Activated CD8-positive, alpha-beta T cell treated with anti-CD3 and anti-CD28 coated beads, Interleukin-2, amount 10 ng/mL, durations not matched to agents 7 days and 5 days (primary cell): ENCODE measurements at regions not wholly inside any gene's neighbourhood (a gene's known extent, or its start where the extent isn't known, plus 50 kb on each side); places are given as distances from the start of the nearest gene placed in this dataset.

ENCODE experiments used
- ATAC-seq: fragments of 150-1000 bp; cut with Tn5 transposase; one replicate; pipeline ENCODE4 v1.10.0; 2021; ENCODE audit warnings: moderate library complexity
- CTCF ChIA-PET: fragments of 350-600 bp; sonication (Branson Sonifier 250); formaldehyde crosslinking; loops from one replicate; lab custom pipeline; 2021; ENCODE audit warnings: antibody characterized with exemption; lab: Charles Lee
- POLR2A ChIA-PET: fragments of 350-600 bp; sonication (Branson Sonifier 250); formaldehyde crosslinking; loops from one replicate; lab custom pipeline; 2021; ENCODE audit warnings: antibody characterized with exemption; lab: Charles Lee
- DNase-seq: peaks from one replicate; pipeline ENCODE4 v3.0.0-alpha.2; 2020
- H3K27ac Mint-ChIP-seq: one replicate; pipeline ENCODE4 v1.8.0; 2021; ENCODE audit warnings: mild to moderate bottlenecking, mixed read lengths
- H3K27me3 Mint-ChIP-seq: one replicate; pipeline ENCODE4 v1.8.0; 2021; ENCODE audit warnings: low read depth, mixed read lengths
- H3K36me3 Mint-ChIP-seq: one replicate; pipeline ENCODE4 v1.8.0; 2021; ENCODE audit warnings: low read depth, mixed read lengths
- H3K4me1 Mint-ChIP-seq: one replicate; pipeline ENCODE4 v1.8.0; 2021; ENCODE audit warnings: low read depth, mixed read lengths
- H3K4me3 Mint-ChIP-seq: one replicate; pipeline ENCODE4 v1.8.0; 2021; ENCODE audit warnings: mild to moderate bottlenecking, mixed read lengths
- H3K9me3 Mint-ChIP-seq: one replicate; pipeline ENCODE4 v1.8.0; 2022; ENCODE audit warnings: mixed read lengths; ENCODE audit not compliant: insufficient read depth

- CTCF ChIA-PET: no interaction called here
- POLR2A ChIA-PET: no interaction called here
- ATAC-seq: no peak
These were observed 108.1 kb upstream of the ZBTB20 start for GRCh38 chr3:115255197-115255585.

GRCh38 chr3:115270849-115271248, 123.8 kb upstream of the ZBTB20 start:
- POLR2A ChIA-PET: no interaction called here
- Mint-ChIP-seq H3K27me3 (peaks cover 3% of the 10 kb centered on the region), H3K4me1 (no peaks in the 10 kb centered on the region), H3K36me3 (no peaks in the 10 kb centered on the region), H3K4me3 (no peak overlapping the region), H3K27ac (no peak overlapping the region), H3K9me3 (no peaks in the 10 kb centered on the region)
- ATAC-seq: no peak
- DNase-seq: no peak
- CTCF ChIA-PET: no interaction called here

More at GRCh38 chr3:115255197-115255585, 108.1 kb upstream of the ZBTB20 start:
- Mint-ChIP-seq H3K27ac (no peak overlapping the region), H3K9me3 (peaks cover 3% of the 10 kb centered on the region), H3K4me3 (no peak overlapping the region), H3K27me3 (no peaks in the 10 kb centered on the region), H3K4me1 (no peaks in the 10 kb centered on the region), H3K36me3 (no peaks in the 10 kb centered on the region)
- no peak for DNase-seq

- Mint-ChIP-seq H3K36me3 (no peaks in the 10 kb centered on the region), H3K9me3 (no peaks in the 10 kb centered on the region), H3K4me1 (no peaks in the 10 kb centered on the region), H3K4me3 (no peak overlapping the region), H3K27me3 (peaks cover 3% of the 10 kb centered on the region), H3K27ac (no peak overlapping the region)
- DNase-seq: no peak
- ATAC-seq: no peak
- CTCF ChIA-PET: no interaction called here
- POLR2A ChIA-PET: no interaction called here
These were observed 125.1 kb upstream of the ZBTB20 start for GRCh38 chr3:115272036-115272824.

GRCh38 chr3:115275896-115276295, 128.8 kb upstream of the ZBTB20 start:
- Mint-ChIP-seq H3K27ac (no peak overlapping the region), H3K4me3 (no peak overlapping the region), H3K9me3 (no peaks in the 10 kb centered on the region), H3K4me1 (peaks cover 1% of the 10 kb centered on the region), H3K27me3 (no peaks in the 10 kb centered on the region), H3K36me3 (no peaks in the 10 kb centered on the region)
- ChIA-PET POLR2A (interaction anchor here (0.6 kb wide), 1 partner anchor 416 kb away, joined by 4 read pairs; no protein-coding TSS in a partner anchor), CTCF (no interaction called here)
- no peak for DNase-seq
- ATAC-seq: no peak

GRCh38 chr3:115279939-115280338, 132.9 kb upstream of the ZBTB20 start:
- no peak for DNase-seq
- POLR2A ChIA-PET: no interaction called here
- no peaks in the 10 kb centered on the region for H3K27me3 Mint-ChIP-seq
- no peaks in the 10 kb centered on the region for H3K36me3 Mint-ChIP-seq
- no peaks in the 10 kb centered on the region for H3K9me3 Mint-ChIP-seq
- H3K4me3 Mint-ChIP-seq: no peak overlapping the region
- CTCF ChIA-PET: no interaction called here
- no peak for ATAC-seq
- H3K27ac Mint-ChIP-seq: no peak overlapping the region
- H3K4me1 Mint-ChIP-seq: peaks cover 3% of the 10 kb centered on the region

- H3K9me3 Mint-ChIP-seq: no peaks in the 10 kb centered on the region
- CTCF ChIA-PET: no interaction called here
- no peak for DNase-seq
- H3K4me1 Mint-ChIP-seq: peaks cover 3% of the 10 kb centered on the region
- H3K27ac Mint-ChIP-seq: no peak overlapping the region
- no peak for ATAC-seq
- no peak overlapping the region for H3K4me3 Mint-ChIP-seq
- no peaks in the 10 kb centered on the region for H3K36me3 Mint-ChIP-seq
- no peaks in the 10 kb centered on the region for H3K27me3 Mint-ChIP-seq
- POLR2A ChIA-PET: no interaction called here
These were observed 133.4 kb upstream of the ZBTB20 start for GRCh38 chr3:115280506-115280905.

GRCh38 chr3:115281697-115282675, 134.9 kb upstream of the ZBTB20 start:
- Mint-ChIP-seq H3K27ac (no peak overlapping the region), H3K36me3 (no peaks in the 10 kb centered on the region), H3K9me3 (no peaks in the 10 kb centered on the region), H3K27me3 (no peaks in the 10 kb centered on the region), H3K4me1 (peaks cover 3% of the 10 kb centered on the region), H3K4me3 (no peak overlapping the region)
- ATAC-seq (no peak), DNase-seq (no peak)
- ChIA-PET POLR2A (no interaction called here), CTCF (no interaction called here)

GRCh38 chr3:115284980-115285379, 137.9 kb upstream of the ZBTB20 start:
- H3K27me3 Mint-ChIP-seq: no peaks in the 10 kb centered on the region
- DNase-seq: no peak
- ChIA-PET CTCF (no interaction called here), POLR2A (no interaction called here)
- H3K27ac Mint-ChIP-seq: no peak overlapping the region
- H3K4me3 Mint-ChIP-seq: no peak overlapping the region
- ATAC-seq: no peak
- H3K9me3 Mint-ChIP-seq: no peaks in the 10 kb centered on the region
- peaks cover 3% of the 10 kb centered on the region for H3K4me1 Mint-ChIP-seq
- H3K36me3 Mint-ChIP-seq: no peaks in the 10 kb centered on the region

GRCh38 chr3:115286529-115287197, 139.6 kb upstream of the ZBTB20 start:
- Mint-ChIP-seq H3K27me3 (no peaks in the 10 kb centered on the region), H3K36me3 (no peaks in the 10 kb centered on the region), H3K4me3 (no peak overlapping the region), H3K9me3 (no peaks in the 10 kb centered on the region), H3K27ac (no peak overlapping the region), H3K4me1 (no peaks in the 10 kb centered on the region)
- CTCF ChIA-PET: no interaction called here
- DNase-seq (no peak), ATAC-seq (no peak)
- POLR2A ChIA-PET: no interaction called here

- ATAC-seq (no peak), DNase-seq (no peak)
- ChIA-PET CTCF (no interaction called here), POLR2A (no interaction called here)
- no peak overlapping the region for H3K4me3 Mint-ChIP-seq
- H3K36me3 Mint-ChIP-seq: no peaks in the 10 kb centered on the region
- no peak overlapping the region for H3K27ac Mint-ChIP-seq
- no peaks in the 10 kb centered on the region for H3K9me3 Mint-ChIP-seq
- H3K4me1 Mint-ChIP-seq: no peaks in the 10 kb centered on the region
- H3K27me3 Mint-ChIP-seq: no peaks in the 10 kb centered on the region
These were observed 140.1 kb upstream of the ZBTB20 start for GRCh38 chr3:115287198-115287597.

GRCh38 chr3:115292131-115292530, 145.0 kb upstream of the ZBTB20 start:
- POLR2A ChIA-PET: no interaction called here
- Mint-ChIP-seq H3K36me3 (no peaks in the 10 kb centered on the region), H3K4me3 (no peak overlapping the region), H3K4me1 (no peaks in the 10 kb centered on the region), H3K9me3 (no peaks in the 10 kb centered on the region), H3K27me3 (no peaks in the 10 kb centered on the region), H3K27ac (no peak overlapping the region)
- DNase-seq: no peak
- CTCF ChIA-PET: no interaction called here
- ATAC-seq: no peak
